H9 (cell line): ENCODE measurements at regions not wholly inside any gene's neighbourhood (a gene's known extent, or its start where the extent isn't known, plus 50 kb on each side); places are given as distances from the start of the nearest gene placed in this dataset.

Experiments
- DNase-seq: peaks from one replicate; pipeline ENCODE4 v3.0.0-alpha.2; 2017
- H2AFZ ChIP-seq: one replicate; pipeline ENCODE4 v1.6.1; 2013; ENCODE audit warnings: mild to moderate bottlenecking, low read length, control low read depth, moderate library complexity
- H2AK5ac ChIP-seq: 2 replicates; pipeline ENCODE4 v1.6.1; 2013; ENCODE audit warnings: low read length, control low read depth, mixed read lengths; ENCODE audit not compliant: insufficient read length
- H2BK120ac ChIP-seq: one replicate; pipeline ENCODE4 v1.6.1; 2013; ENCODE audit warnings: low read depth, mild to moderate bottlenecking, low read length, control low read depth, inconsistent platforms; ENCODE audit not compliant: poor library complexity, severe bottlenecking
- H2BK12ac ChIP-seq: 2 replicates; pipeline ENCODE4 v1.6.1; 2013; ENCODE audit warnings: low read length, control low read depth, mixed read lengths, low read depth; ENCODE audit not compliant: insufficient read length
- H2BK15ac ChIP-seq: 2 replicates; pipeline ENCODE4 v1.6.1; 2013; ENCODE audit warnings: low read depth, low read length, control low read depth
- H2BK20ac ChIP-seq: one replicate; pipeline ENCODE4 v1.6.1; 2013; ENCODE audit warnings: low read depth, mild to moderate bottlenecking, low read length, control low read depth, inconsistent platforms; ENCODE audit not compliant: poor library complexity, severe bottlenecking
- H2BK5ac ChIP-seq: 2 replicates; pipeline ENCODE4 v1.6.1; 2013; ENCODE audit warnings: low read length, control low read depth, mixed read lengths; ENCODE audit not compliant: insufficient read length
- H3K14ac ChIP-seq: 2 replicates; pipeline ENCODE4 v1.6.1; 2013; ENCODE audit warnings: low read length, control low read depth; ENCODE audit not compliant: insufficient read depth
- H3K18ac ChIP-seq: 2 replicates; pipeline ENCODE4 v1.6.1; 2013; ENCODE audit warnings: low read depth, mild to moderate bottlenecking, mixed read lengths, low read length, control low read depth; ENCODE audit not compliant: insufficient read length
- H3K23ac ChIP-seq: 2 replicates; pipeline ENCODE4 v1.6.1; 2013; ENCODE audit warnings: low read length, control low read depth, mixed read lengths, low read depth; ENCODE audit not compliant: insufficient read length
- H3K23me2 ChIP-seq: 2 replicates; pipeline ENCODE4 v1.6.1; 2013; ENCODE audit warnings: low read depth, mild to moderate bottlenecking, mixed read lengths, low read length, control low read depth; ENCODE audit not compliant: insufficient read length, poor library complexity, severe bottlenecking
- H3K27ac ChIP-seq: 2 replicates; pipeline ENCODE4 v1.5.1; 2013; ENCODE audit warnings: low read length, control low read depth, mixed read lengths, low read depth; ENCODE audit not compliant: insufficient read length
- H3K27me3 ChIP-seq: 2 replicates; pipeline ENCODE4 v1.6.1; 2013; ENCODE audit warnings: low read length, control low read depth, inconsistent platforms; ENCODE audit not compliant: insufficient read depth
- H3K4ac ChIP-seq: 2 replicates; pipeline ENCODE4 v1.6.1; 2013; ENCODE audit warnings: low read depth, mild to moderate bottlenecking, control low read depth, inconsistent platforms, low read length, moderate library complexity
- H3K4me1 ChIP-seq: 2 replicates; pipeline ENCODE4 v1.6.1; 2013; ENCODE audit warnings: low read length, control low read depth, inconsistent platforms; ENCODE audit not compliant: insufficient read depth
- H3K4me2 ChIP-seq: 2 replicates; pipeline ENCODE4 v1.6.1; 2013; ENCODE audit warnings: low read length, control low read depth, mixed read lengths; ENCODE audit not compliant: insufficient read length, insufficient read depth
- H3K56ac ChIP-seq: 2 replicates; pipeline ENCODE4 v1.6.1; 2013; ENCODE audit warnings: low read depth, mild to moderate bottlenecking, mixed read lengths, low read length, control low read depth; ENCODE audit not compliant: insufficient read length
- H3K79me1 ChIP-seq: 2 replicates; pipeline ENCODE4 v1.6.1; 2013; ENCODE audit warnings: low read depth, mild to moderate bottlenecking, moderate library complexity, low read length, control low read depth, inconsistent platforms; ENCODE audit not compliant: insufficient read depth, poor library complexity, severe bottlenecking
- H3K79me2 ChIP-seq: 2 replicates; pipeline ENCODE4 v1.6.1; 2013; ENCODE audit warnings: low read length, control low read depth, inconsistent platforms; ENCODE audit not compliant: insufficient read depth
- H3K9ac ChIP-seq: 2 replicates; pipeline ENCODE4 v1.6.1; 2013; ENCODE audit warnings: low read length, control low read depth, mixed read lengths; ENCODE audit not compliant: insufficient read length; ENCODE audit errors: extremely low read depth
- H3K9me3 ChIP-seq: one replicate; pipeline ENCODE4 v1.6.1; 2013; ENCODE audit warnings: low read depth, low read length, inconsistent platforms; ENCODE audit not compliant: control insufficient read depth
- H3T11ph ChIP-seq: one replicate; pipeline ENCODE4 v1.6.1; 2013; ENCODE audit warnings: mild to moderate bottlenecking, low read length, control low read depth, inconsistent platforms
- H4K20me1 ChIP-seq: one replicate; pipeline ENCODE4 v1.6.1; 2013; ENCODE audit not compliant: control insufficient read depth, insufficient read length, insufficient read depth
- H4K5ac ChIP-seq: 2 replicates; pipeline ENCODE4 v1.6.1; 2013; ENCODE audit warnings: low read depth, mild to moderate bottlenecking, mixed read lengths, low read length, control low read depth; ENCODE audit not compliant: insufficient read length
- H4K8ac ChIP-seq: replicated peaks from 2 replicates; pipeline ENCODE4 v1.6.1; 2013; ENCODE audit warnings: low read length, control low read depth, mixed read lengths, low read depth; ENCODE audit not compliant: insufficient read length
- H4K91ac ChIP-seq: 2 replicates; pipeline ENCODE4 v1.6.1; 2013; ENCODE audit warnings: low read depth, mild to moderate bottlenecking, moderate library complexity, mixed read lengths, low read length, control low read depth; ENCODE audit not compliant: insufficient read length
- H3K27ac Mint-ChIP-seq, 3 experiments: 2 replicates in 2 of 3; 3 replicates in 1 of 3; pipeline ENCODE4 v1.8.0; 2020 to 2021; ENCODE audit warnings: mixed read lengths in 3 of 3, mild to moderate bottlenecking in 1 of 3, moderate library complexity in 1 of 3
- H3K27me3 Mint-ChIP-seq: 2 replicates; pipeline ENCODE4 v1.8.0; 2021; ENCODE audit warnings: low read depth, mild to moderate bottlenecking, moderate library complexity, mixed read lengths
- H3K36me3 Mint-ChIP-seq, 3 experiments: 2 replicates in 2 of 3; 3 replicates in 1 of 3; pipeline ENCODE4 v1.8.0; 2020 to 2021; ENCODE audit warnings: low read depth in 3 of 3, mixed read lengths in 3 of 3; ENCODE audit not compliant: insufficient read depth in 1 of 3
- H3K4me1 Mint-ChIP-seq, 2 experiments: 2 replicates each; pipeline ENCODE4 v1.8.0; 2020; ENCODE audit warnings: mixed read lengths in 2 of 2
- H3K4me3 Mint-ChIP-seq, 2 experiments: 2 replicates in 1 of 2; 3 replicates in 1 of 2; pipeline ENCODE4 v1.8.0; 2020 to 2021; ENCODE audit warnings: mild to moderate bottlenecking in 2 of 2, mixed read lengths in 2 of 2, moderate library complexity in 1 of 2
- H3K9me3 Mint-ChIP-seq, 2 experiments: 2 replicates in 1 of 2; 3 replicates in 1 of 2; pipeline ENCODE4 v1.8.0; 2020; ENCODE audit warnings: mild to moderate bottlenecking in 2 of 2, mixed read lengths in 2 of 2, moderate library complexity in 1 of 2
- WGBS: extraction: QIAGEN DNeasy Blood & Tissue Kit; methylation state at CpG from one replicate; pipeline ENCODE4 v1.1.7; 2013; ENCODE audit warnings: missing lambda C conversion rate, low lambda C conversion rate, mixed read lengths; ENCODE audit not compliant: insufficient read length; ENCODE audit errors: extremely low coverage; 5-methylcytosine and 5-hydroxymethylcytosine counted together
- TF ChIP-seq, protein P1 (sequence below): fragments of 200-600 bp; sonication (generic); conservative IDR thresholded peaks from 3 replicates; pipeline ENCODE4 v1.8.0; 2021; ENCODE audit warnings: antibody characterized with exemption, mild to moderate bottlenecking

DNA sequence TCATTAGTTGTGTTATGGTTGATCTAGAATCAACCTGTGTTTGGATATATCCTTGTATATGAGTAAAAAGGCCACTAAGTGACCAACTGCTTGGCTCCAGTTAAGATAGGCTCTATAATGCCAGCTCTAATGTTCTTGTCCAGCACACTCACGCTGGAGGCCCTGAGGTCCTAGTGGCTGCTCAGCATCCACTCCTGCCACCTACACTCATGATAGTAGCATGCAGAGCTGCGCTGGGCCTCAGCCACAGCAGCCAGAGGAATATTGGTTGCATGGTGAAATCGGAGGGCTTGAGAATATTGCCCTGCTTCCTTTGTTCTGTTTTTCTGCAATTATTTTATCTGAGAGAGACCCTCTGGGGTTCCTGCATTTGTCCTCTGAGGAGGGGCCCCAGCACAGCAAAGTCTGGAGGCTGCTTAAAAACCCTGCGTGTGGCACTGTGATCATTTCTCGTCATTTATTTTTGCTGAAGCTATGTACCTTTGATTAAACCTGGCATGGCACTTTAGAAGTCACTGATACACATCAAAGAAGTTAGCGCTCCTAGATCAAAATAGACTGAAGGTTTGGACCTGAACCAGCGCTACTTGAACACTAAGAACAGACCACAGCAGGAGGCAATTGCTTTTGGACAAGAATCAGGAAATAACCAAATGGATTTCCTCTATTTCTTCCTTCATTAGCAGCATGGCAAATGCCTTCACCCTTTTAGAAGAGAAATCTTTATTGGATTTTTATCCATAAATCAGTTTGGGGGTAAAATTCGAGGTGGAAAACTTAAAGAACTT lies 398.4 kb upstream of the ID4 start:
- Mint-ChIP-seq H3K4me1 (0 out of 4 replicates have a peak, but pooled peaks cover 0 to 2% of the 10 kb centered on the region in 2 experiments), H3K27me3 (no peaks in the 10 kb centered on the region)
- no peak for DNase-seq

More for the DNA sequence above, 398.4 kb upstream of the ID4 start:
- Mint-ChIP-seq H3K9me3 (no peaks in the 10 kb centered on the region), H3K27ac (0 out of 7 replicates have a peak overlapping the region, but pooled peaks of 1 of the 3 experiments have one; percentile 61), H3K36me3 (no peaks in the 10 kb centered on the region), H3K4me3 (no peak overlapping the region)
- Histone ChIP-seq H2BK15ac (no peak overlapping the region), H2AFZ (no peak overlapping the region), H4K5ac (no peak overlapping the region), H3K18ac (no peak overlapping the region), H3K4ac (no peak overlapping the region), H3K27ac (no peak overlapping the region), H3K4me2 (no peak overlapping the region), H3K4me1 (no peaks in the 10 kb centered on the region), H3K9me3 (no peaks in the 10 kb centered on the region), H2AK5ac (no peak overlapping the region), H3K23ac (no peak overlapping the region), H2BK120ac (no peak overlapping the region), H3K14ac (no peak overlapping the region), H3K9ac (no peak overlapping the region), H3K79me2 (no peaks in the 10 kb centered on the region), H3K23me2 (no peaks in the 10 kb centered on the region), H3K56ac (no peak overlapping the region), H4K91ac (no peak overlapping the region), H4K20me1 (no peaks in the 10 kb centered on the region), H2BK20ac (no peak overlapping the region), H3K79me1 (no peaks in the 10 kb centered on the region), H2BK5ac (no peak overlapping the region), H2BK12ac (no peak overlapping the region), H4K8ac (no peak overlapping the region), H3K27me3 (no peaks in the 10 kb centered on the region), H3T11ph (no peak overlapping the region)
- TF ChIP-seq, protein P1, sequence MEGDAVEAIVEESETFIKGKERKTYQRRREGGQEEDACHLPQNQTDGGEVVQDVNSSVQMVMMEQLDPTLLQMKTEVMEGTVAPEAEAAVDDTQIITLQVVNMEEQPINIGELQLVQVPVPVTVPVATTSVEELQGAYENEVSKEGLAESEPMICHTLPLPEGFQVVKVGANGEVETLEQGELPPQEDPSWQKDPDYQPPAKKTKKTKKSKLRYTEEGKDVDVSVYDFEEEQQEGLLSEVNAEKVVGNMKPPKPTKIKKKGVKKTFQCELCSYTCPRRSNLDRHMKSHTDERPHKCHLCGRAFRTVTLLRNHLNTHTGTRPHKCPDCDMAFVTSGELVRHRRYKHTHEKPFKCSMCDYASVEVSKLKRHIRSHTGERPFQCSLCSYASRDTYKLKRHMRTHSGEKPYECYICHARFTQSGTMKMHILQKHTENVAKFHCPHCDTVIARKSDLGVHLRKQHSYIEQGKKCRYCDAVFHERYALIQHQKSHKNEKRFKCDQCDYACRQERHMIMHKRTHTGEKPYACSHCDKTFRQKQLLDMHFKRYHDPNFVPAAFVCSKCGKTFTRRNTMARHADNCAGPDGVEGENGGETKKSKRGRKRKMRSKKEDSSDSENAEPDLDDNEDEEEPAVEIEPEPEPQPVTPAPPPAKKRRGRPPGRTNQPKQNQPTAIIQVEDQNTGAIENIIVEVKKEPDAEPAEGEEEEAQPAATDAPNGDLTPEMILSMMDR = no peak
- WGBS = no CpG with 5 or more reads among the region's 8 CpGs
